Putamen (tissue), 1 donor: ENCODE measurements at regions not wholly inside any gene's neighbourhood (a gene's known extent, or its start where the extent isn't known, plus 50 kb on each side); places are given as distances from the start of the nearest gene placed in this dataset.
"Not testable (repeated sequence)": the region's sequence is repeated elsewhere in the genome, so short reads cannot be mapped to it uniquely, and the experiment has no call there.

Source experiments
- DNase-seq: peaks from one replicate; pipeline ENCODE4 v3.0.0-alpha.2; 2016; ENCODE audit warnings: low spot score

GRCh38 chr12:42919691-42920090, 330.1 kb upstream of the PRICKLE1 start:
- DNase-seq = no peak

DNA sequence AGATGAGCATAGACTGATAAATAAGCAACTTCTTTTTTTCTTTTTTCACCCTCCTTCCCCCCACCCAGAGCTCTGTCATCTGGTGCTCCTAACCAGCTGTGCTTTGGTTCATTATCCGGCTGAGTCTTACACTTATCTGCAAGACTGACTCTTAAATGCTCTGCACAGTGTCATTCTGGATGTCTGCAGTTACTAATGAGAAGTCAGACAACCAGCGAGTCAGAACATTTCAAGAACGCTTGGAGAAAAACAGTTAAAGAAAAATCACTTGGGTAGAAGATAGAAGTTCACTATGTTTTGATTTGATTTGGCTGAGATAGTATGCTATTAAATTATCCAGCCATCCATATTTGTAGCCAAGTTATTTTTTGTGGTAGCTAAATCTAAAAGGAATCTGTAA, 328.9 kb upstream of the PRICKLE1 start:
- DNase-seq = no peak

- no peak for DNase-seq
Measured at GRCh38 chr12:42916143-42916542, 326.6 kb upstream of the PRICKLE1 start.

DNA sequence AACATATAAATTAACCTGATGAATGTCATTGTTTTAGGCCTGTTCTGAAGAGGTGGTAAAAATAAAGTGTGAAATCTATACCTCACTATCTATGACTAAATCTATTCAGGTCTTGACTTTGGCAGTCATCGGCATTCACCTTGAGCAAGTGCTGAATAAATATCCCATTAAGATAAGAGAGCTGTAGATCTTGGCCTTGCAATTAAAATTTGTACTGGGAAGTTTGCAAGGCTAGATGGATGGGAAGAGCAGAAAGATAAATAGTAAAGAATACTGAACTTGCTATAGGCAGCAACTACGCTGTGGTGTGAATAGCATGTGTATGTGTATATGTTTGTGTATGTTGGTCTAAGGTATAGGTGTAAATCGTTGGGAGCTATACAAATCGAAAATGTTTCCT, 325.9 kb upstream of the PRICKLE1 start:
- no peak for DNase-seq

GRCh38 chr12:42912367-42912766, 322.8 kb upstream of the PRICKLE1 start:
- no peak for DNase-seq

DNA sequence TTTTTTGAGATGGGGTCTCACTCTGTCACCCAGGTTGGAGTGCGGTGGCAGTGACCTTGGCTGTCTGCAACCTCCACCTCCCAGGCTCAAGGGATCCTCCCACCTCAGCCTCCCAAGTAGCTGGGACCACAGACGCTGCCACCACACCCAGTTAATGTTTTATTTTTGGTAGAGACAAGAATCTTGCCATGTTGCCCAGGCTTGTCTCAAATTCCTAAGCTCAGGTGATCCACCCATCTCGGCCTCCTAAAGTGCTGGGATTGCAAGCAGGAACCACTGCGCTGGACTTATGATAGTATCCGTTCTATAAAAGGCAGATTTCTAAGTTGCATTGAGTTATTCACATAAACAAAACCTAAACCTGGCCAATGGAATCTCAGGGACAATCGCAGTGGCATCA, 321.1 kb upstream of the PRICKLE1 start:
- no peak for DNase-seq

GRCh38 chr12:42908712-42909111, 319.2 kb upstream of the PRICKLE1 start:
- DNase-seq = no peak

DNA sequence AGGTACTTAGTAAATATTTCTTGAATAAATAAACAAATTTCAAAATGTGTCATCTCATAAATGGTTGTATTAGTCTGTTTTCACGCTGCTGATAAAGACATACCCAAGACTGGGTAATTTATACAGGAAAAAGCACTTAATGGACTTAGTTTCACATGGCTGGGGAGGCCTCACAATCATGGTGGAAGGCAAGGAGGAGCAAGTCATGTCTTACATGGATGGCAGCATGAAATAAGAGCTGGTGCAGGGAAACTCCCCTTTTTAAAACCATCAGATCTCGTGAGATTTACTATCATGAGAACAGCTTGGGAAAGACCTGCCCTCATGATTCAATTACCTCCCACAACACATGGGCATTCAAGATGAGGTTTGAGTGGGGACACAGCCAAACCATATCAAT, 317.3 kb upstream of the PRICKLE1 start:
- not testable (repeated sequence) for DNase-seq

DNA sequence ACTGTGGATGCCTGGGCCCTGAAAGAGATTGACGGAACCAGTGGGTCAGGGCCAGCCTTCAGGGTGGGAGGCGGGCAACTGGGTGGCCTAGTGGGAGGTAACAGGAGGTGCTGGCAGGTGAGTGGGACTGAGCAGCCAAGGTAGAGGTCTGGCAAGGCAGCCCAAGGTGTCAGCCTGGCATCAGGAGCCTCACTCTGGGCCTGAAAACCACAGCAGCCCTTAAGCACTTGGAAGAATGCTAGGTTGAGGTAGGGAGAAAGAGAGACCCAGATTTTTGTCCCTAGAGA, 315.8 kb upstream of the PRICKLE1 start:
- DNase-seq = no peak

DNA sequence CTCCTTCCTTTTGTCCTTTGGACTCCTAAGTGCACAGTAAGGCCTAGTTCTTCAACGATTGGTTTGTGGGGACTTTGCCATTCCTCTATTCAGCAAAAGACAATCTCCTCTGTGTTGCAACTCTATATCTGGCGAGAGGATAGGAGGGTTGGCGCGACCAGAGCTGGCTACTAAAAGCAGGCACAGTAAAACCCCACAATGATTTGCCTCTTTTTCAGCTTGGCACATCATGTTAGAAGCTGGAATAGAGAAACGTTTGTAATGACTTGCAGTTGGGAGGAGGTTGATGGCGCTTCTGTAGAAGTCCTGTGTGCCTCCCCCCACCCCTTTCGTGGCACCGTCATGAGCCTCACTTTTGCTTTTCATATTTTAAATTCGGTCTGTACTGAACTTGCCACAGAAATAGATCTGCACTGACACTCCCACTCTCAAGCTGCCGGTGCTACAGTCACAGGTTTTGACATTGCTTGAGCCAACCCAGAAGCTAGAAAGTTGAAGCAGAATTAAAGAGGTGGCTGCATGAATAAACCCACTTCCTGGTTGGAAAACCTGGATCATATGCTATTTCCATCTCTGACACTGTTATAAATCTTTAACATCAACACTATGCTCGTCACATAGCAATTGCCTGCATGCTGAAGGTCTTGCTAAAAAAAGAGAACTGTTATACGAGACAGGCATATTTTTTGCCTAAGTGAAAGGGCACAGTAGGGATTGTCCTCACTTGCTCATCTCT, 315.3 kb upstream of the PRICKLE1 start:
- DNase-seq = peak; percentile 84

- DNase-seq = no peak
Measured at GRCh38 chr12:42903736-42904135, 314.2 kb upstream of the PRICKLE1 start.

- no peak for DNase-seq
Measured at GRCh38 chr12:42902001-42902400, 312.5 kb upstream of the PRICKLE1 start.

DNA sequence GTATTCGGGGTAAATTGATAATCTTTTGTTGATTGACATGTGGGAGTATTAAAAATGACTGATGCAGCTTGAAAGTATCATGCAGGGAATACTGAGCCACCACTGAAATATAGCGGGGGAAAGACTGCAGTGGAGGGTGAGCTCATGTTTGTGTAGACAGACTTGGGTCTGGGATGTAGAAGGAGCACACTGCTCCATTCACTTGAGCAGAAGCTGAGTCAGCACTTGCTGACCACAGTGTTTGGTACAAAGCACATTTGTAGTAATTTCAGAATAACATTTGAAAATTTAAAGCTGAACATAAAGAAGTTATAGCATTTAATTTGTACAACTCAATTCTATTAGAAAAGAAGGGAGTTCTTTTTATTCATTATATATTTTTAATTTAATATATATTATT, 304.3 kb upstream of the PRICKLE1 start:
- DNase-seq = no peak

DNA sequence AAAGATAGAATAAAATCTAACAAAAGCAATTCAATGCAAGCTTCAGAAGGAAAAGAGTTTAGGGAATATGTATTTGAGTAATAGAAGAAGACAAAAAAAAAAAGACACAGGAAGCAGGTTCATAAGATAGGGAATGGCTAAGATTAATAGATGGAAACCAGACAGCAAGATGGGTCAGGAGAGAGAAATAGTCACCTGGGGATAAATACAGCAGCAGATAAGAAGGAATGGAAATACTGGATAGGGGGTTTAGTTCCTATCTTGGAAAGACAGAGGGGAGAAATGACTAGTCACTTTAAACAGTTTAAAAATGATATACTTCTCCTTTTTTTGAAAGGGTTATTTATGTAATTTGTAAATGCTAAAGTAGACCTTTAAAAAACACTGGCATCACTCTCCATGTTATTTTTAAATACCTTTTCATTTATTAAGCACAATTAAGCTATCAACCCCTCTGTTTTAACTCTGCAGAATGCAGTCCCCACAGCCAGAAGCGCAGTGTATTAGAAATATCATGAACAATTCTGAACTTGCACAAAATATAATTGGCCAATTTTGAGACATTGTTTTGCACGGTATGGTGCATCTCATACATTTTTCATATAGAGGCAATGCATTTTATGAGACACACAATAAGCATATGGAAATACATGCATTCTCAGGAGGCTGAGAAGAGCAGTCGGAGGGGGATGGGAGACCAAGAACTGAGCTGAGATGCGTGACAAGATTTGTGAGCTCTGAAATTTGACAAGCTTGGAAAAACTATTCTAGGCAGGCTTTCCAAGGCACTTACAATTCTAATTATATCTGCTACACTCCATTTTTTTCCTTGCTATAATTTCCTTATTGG, 303.4 kb upstream of the PRICKLE1 start:
- DNase-seq = peak; percentile 34

DNA sequence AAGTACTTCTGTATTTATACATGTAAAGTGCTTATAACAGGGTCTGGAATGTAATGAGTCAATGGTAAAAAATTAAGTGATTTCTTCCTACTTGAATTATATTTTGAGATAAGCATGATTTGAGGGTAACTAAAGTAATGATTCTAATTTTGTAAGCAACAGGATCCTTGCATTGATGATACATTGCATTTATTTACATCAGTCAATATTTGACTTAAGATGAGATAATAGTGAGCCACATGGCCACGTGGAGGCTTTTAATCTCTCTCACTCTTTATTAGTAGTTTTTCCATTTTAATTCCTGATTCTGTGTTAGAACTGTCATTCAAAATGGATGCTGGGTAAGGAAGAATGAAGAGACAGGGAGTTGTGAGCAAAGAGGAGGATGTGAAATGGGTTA, 298.1 kb upstream of the PRICKLE1 start:
- no peak for DNase-seq

- no peak for DNase-seq
Measured at GRCh38 chr12:42886160-42886559, 296.6 kb upstream of the PRICKLE1 start.

- DNase-seq = no peak
Measured at GRCh38 chr12:42885677-42886076, 296.1 kb upstream of the PRICKLE1 start.

DNA sequence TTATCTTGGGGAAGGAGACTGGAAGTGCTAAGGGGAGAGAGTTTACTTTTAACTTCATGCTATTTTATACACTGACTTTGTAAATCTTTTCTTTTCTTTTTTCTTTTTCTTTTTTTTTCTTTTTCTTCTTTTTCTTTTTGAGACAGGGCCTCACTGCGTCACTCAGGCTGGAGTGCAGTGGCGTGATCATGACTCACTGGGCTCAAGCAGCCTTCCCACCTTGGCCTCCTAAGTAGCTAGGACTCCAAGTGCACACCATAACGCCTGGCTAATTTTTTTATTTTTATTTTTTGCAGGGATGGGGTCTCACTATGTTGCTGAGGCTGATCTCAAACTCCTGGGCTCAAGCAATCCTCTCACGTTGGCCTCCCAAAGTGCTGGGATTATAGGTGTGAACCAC, 294.6 kb upstream of the PRICKLE1 start:
- no peak for DNase-seq

- DNase-seq = no peak
Measured at GRCh38 chr12:42873401-42873800, 283.9 kb upstream of the PRICKLE1 start.

GRCh38 chr12:42871816-42872215, 282.3 kb upstream of the PRICKLE1 start:
- no peak for DNase-seq

- DNase-seq = no peak
Measured at GRCh38 chr12:42868291-42868690, 278.7 kb upstream of the PRICKLE1 start.

GRCh38 chr12:42865282-42865681, 275.7 kb upstream of the PRICKLE1 start:
- no peak for DNase-seq

DNA sequence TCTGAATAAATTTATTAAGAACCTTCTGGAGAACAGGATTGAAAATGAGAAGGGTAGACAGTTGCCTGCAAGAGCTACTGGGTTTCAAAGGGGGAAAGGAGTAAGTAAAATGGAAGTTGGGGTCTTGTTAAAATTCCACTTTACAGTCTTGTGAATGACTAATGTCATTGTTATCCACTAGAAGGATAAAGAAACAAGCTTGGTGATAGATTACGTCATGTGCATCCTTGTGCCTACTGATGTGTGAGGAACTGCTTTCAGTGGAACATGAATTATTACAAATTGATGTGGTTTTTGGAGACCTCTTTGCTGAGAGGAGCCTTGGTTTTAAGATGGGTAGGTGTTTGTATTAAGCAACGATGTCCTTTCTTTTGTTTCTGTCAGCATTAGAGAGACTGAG, 272.5 kb upstream of the PRICKLE1 start:
- no peak for DNase-seq

GRCh38 chr12:42860331-42860730, 270.8 kb upstream of the PRICKLE1 start:
- not testable (repeated sequence) for DNase-seq
